Subcutaneous abdominal adipose tissue (tissue), 5 donors: ENCODE measurements at regions not wholly inside any gene's neighbourhood (a gene's known extent, or its start where the extent isn't known, plus 50 kb on each side); places are given as distances from the start of the nearest gene placed in this dataset.

ENCODE experiments used
- H3K27ac ChIP-seq: one replicate; pipeline ENCODE4 v1.7.0; 2013; ENCODE audit warnings: low read depth, mild to moderate bottlenecking, inconsistent platforms, low read length, moderate library complexity
- H3K27me3 ChIP-seq, 5 donors: one replicate each; pipeline ENCODE4 v1.7.0; 2013; ENCODE audit warnings: low read length in 5 of 5, inconsistent platforms in 1 of 5; ENCODE audit not compliant: control insufficient read depth in 5 of 5, insufficient read depth in 4 of 5
- H3K36me3 ChIP-seq, 5 donors: one replicate each; pipeline ENCODE4 v1.7.0; 2013; ENCODE audit warnings: low read length in 5 of 5; ENCODE audit not compliant: control insufficient read depth in 5 of 5, insufficient read depth in 5 of 5
- H3K4me1 ChIP-seq, 5 donors: one replicate each; pipeline ENCODE4 v1.7.0; 2013; ENCODE audit warnings: low read length in 5 of 5, mild to moderate bottlenecking in 3 of 5, moderate library complexity in 1 of 5; ENCODE audit not compliant: control insufficient read depth in 5 of 5, insufficient read depth in 5 of 5
- H3K4me3 ChIP-seq, 5 donors: one replicate each; pipeline ENCODE4 v1.7.0; 2013; ENCODE audit warnings: low read length in 5 of 5, low read depth in 1 of 5
- H3K9ac ChIP-seq, 5 donors: one replicate each; pipeline ENCODE4 v1.7.0; 2013; ENCODE audit warnings: low read length in 5 of 5, mild to moderate bottlenecking in 4 of 5, moderate library complexity in 3 of 5
- H3K9me3 ChIP-seq, 5 donors: one replicate each; pipeline ENCODE4 v1.7.0; 2013; ENCODE audit warnings: low read length in 5 of 5; ENCODE audit not compliant: control insufficient read depth in 5 of 5
- donor health status: healthy.
- donor health status: healthy.
- donor health status: healthy.
- donor health status: healthy.
- donor health status: healthy.

- H3K9me3 ChIP-seq, result no peaks in the 10 kb centered on the region
Observed at GRCh38 chr4:58646126-58646525, 1535.9 kb upstream of the IGFBP7 start.

DNA sequence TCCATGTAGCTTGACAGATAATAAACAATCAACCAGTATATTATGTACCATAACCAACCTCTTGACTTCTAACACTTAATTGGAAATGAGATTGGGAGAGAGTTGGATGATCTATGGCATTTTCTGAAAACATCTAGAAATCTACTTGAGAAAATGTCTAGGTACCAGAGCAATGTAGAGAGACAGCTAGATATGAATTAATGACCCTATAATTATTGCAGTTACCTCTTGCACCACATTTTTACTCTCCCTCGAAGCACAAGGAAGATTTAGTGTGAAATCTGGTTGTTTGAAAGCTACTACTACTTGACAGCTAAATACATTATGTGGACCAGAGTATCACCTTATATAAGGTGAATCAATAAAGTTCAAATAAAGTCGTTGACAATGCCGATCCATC is 1534.4 kb upstream of the IGFBP7 start:
- no peak overlapping the region for H3K4me3 ChIP-seq
- H3K4me1 ChIP-seq, result no peaks in the 10 kb centered on the region
- H3K9ac ChIP-seq, result no peak overlapping the region
- no peak overlapping the region for H3K27ac ChIP-seq
- no peaks in the 10 kb centered on the region for H3K9me3 ChIP-seq
- H3K27me3 ChIP-seq, result no peaks in the 10 kb centered on the region
- no peaks in the 10 kb centered on the region for H3K36me3 ChIP-seq

More at GRCh38 chr4:58646126-58646525, 1535.9 kb upstream of the IGFBP7 start:
- no peak overlapping the region for H3K27ac ChIP-seq
- H3K4me1 ChIP-seq, result no peaks in the 10 kb centered on the region
- H3K27me3 ChIP-seq, result no peaks in the 10 kb centered on the region
- H3K4me3 ChIP-seq, result no peak overlapping the region
- no peak overlapping the region for H3K9ac ChIP-seq
- H3K36me3 ChIP-seq, result no peaks in the 10 kb centered on the region

DNA sequence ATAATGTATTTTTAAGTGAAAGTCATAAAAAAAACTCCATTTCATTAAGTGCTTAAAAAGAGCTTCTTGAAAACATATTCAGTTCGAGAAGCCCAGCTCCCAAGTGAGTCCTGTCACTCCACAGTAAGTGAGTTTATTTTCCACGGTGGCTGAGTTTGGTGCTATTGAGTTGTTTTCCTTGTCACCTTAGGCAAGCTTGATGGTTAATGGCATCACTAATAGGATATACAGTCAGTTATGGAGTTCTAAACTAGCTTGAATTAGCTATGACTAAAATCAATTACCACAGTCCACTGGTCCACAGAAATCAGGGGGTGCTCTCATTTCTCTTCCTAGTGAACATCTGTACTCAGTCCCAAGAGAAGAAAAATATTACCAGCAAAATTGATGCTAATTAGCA is 1526.2 kb upstream of the IGFBP7 start:
- no peaks in the 10 kb centered on the region for H3K4me1 ChIP-seq
- no peaks in the 10 kb centered on the region for H3K27me3 ChIP-seq
- H3K4me3 ChIP-seq, result no peak overlapping the region
- no peak overlapping the region for H3K9ac ChIP-seq
- no peaks in the 10 kb centered on the region for H3K36me3 ChIP-seq
- no peak overlapping the region for H3K27ac ChIP-seq
- H3K9me3 ChIP-seq, result no peaks in the 10 kb centered on the region

DNA sequence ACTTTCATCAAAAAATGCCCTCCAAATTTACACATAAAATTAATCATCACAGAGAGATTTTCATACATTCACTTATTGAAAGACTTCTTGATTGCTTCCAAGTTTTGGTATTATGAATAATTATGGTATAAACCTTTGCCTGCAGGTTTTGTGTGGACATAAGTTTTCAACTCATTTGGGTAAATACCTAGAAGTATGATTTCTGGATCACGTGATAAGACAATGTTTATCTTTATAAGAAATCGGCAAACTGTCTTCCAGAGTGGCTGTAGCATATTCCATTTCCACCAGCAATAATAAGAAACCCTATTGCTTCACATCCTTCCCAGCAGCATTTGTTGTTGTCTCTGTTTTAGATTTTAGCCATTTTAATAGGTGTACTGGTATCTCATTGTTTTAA is 1507.0 kb upstream of the IGFBP7 start:
- no peak overlapping the region for H3K9ac ChIP-seq
- H3K27ac ChIP-seq, result no peak overlapping the region
- no peak overlapping the region for H3K4me3 ChIP-seq
- H3K4me1 ChIP-seq, result no peaks in the 10 kb centered on the region
- H3K36me3 ChIP-seq, result no peaks in the 10 kb centered on the region
- no peaks in the 10 kb centered on the region for H3K27me3 ChIP-seq
- peaks cover 0 to 6% (median 0%) of the 10 kb centered on the region in 5 donors for H3K9me3 ChIP-seq

DNA sequence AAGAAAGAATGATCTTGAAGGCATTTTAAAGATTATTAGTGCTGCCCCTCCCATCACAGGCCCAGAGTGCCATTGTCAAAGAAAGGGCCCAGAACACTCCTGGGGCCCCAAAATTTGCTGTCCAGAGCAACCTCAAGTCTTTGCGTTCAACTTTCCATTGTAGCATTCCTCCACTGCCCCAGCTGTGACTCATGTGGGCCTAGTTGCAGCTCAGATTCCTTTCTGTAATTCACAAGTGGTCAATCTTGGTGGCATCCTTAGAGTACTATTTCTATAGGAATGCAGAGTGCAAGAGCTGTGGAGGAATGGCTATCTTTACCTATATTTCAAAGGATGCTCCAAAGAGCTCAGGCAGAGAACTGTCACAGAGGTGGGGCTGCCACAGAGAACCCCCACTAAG is 1500.8 kb upstream of the IGFBP7 start:
- no peak overlapping the region for H3K4me3 ChIP-seq
- H3K4me1 ChIP-seq, result no peaks in the 10 kb centered on the region
- no peak overlapping the region for H3K9ac ChIP-seq
- no peaks in the 10 kb centered on the region for H3K27me3 ChIP-seq
- no peaks in the 10 kb centered on the region for H3K9me3 ChIP-seq
- H3K27ac ChIP-seq, result no peak overlapping the region
- no peaks in the 10 kb centered on the region for H3K36me3 ChIP-seq

DNA sequence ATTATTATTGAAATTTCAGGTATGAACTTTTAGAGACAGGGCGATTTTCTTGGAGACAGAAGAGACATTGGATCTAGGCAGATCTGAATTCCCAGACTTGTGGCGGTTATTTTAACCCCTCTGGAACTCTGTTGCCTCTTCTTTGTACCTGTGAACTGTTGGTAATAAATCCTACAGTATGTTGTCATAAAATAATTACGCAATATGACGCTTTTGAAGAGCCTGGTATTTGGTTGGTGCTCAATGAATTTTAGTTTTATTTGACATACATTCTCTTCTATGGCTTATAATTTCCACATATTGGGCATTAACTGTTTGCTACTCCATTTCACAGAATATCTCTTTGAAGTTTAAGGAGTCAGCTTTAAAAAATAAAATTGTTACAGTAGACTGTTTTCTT is 1496.1 kb upstream of the IGFBP7 start:
- Histone ChIP-seq H3K9me3 (no peaks in the 10 kb centered on the region), H3K9ac (no peak overlapping the region), H3K36me3 (no peaks in the 10 kb centered on the region), H3K27me3 (no peaks in the 10 kb centered on the region), H3K4me1 (no peaks in the 10 kb centered on the region), H3K27ac (no peak overlapping the region), H3K4me3 (no peak overlapping the region)

- H3K27ac ChIP-seq, result no peak overlapping the region
- no peaks in the 10 kb centered on the region for H3K36me3 ChIP-seq
- no peaks in the 10 kb centered on the region for H3K4me1 ChIP-seq
- no peaks in the 10 kb centered on the region for H3K27me3 ChIP-seq
- no peak overlapping the region for H3K9ac ChIP-seq
- no peaks in the 10 kb centered on the region for H3K9me3 ChIP-seq
- H3K4me3 ChIP-seq, result no peak overlapping the region
Observed at GRCh38 chr4:58603951-58604350, 1493.8 kb upstream of the IGFBP7 start.

DNA sequence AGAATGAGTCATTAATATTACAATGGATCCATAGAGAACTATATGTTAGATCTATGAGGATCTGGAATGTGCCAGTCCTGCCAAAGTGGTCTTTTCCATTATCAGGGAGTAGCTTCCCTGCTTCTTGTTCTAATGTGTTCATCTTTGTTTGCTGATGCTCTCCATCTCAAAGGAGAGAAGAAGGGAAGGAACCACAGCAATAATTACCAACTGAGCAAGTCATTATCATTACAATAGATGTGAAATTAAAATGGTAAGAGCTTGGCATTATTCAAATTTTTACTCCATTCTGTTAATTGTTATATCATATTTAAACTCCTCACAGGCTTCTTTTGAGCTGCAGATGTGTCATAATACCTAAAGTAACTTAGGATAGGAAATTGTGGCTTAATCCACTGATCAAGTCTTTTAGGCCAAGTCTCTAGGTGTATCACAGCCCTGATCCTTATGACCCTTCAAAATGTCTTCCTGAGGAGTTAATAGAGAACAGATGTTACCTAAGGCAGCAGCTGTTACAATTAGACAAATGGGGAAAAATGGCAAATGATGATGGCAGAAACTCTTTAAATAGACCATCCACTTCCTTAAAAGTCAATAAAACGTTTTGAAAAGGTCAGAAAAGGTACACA is 1492.7 kb upstream of the IGFBP7 start:
- H3K4me3 ChIP-seq, result no peak overlapping the region
- no peak overlapping the region for H3K9ac ChIP-seq
- no peaks in the 10 kb centered on the region for H3K9me3 ChIP-seq
- H3K36me3 ChIP-seq, result no peaks in the 10 kb centered on the region
- H3K27ac ChIP-seq, result no peak overlapping the region
- H3K27me3 ChIP-seq, result no peaks in the 10 kb centered on the region
- no peaks in the 10 kb centered on the region for H3K4me1 ChIP-seq

GRCh38 chr4:58602022-58602421 is 1491.8 kb upstream of the IGFBP7 start:
- Histone ChIP-seq H3K36me3 (no peaks in the 10 kb centered on the region), H3K9ac (no peak overlapping the region), H3K4me1 (no peaks in the 10 kb centered on the region), H3K4me3 (no peak overlapping the region), H3K9me3 (no peaks in the 10 kb centered on the region), H3K27ac (no peak overlapping the region), H3K27me3 (no peaks in the 10 kb centered on the region)

DNA sequence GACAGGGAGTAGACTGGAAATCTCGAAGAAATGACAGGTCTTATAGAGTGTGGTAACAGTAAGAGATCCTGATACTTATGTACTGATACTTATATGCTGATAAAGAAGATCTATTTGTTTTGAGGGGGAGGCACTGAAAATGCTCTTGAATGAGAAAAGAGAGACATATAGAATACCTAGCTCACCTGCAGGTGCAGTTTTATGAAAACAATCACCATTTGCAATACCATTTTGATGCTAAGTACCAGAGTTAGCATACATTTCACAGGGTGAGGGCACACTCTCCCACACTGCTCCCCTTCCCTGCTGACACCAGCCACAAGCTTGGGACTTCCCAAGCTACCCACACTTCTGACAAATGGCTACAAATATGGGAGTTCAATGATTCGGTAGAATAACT is 1490.1 kb upstream of the IGFBP7 start:
- Histone ChIP-seq H3K9ac (no peak overlapping the region), H3K9me3 (no peaks in the 10 kb centered on the region), H3K4me1 (no peaks in the 10 kb centered on the region), H3K27ac (no peak overlapping the region), H3K36me3 (no peaks in the 10 kb centered on the region), H3K4me3 (no peak overlapping the region), H3K27me3 (no peaks in the 10 kb centered on the region)

GRCh38 chr4:58590722-58591121 is 1480.5 kb upstream of the IGFBP7 start:
- H3K9ac ChIP-seq, result no peak overlapping the region
- no peaks in the 10 kb centered on the region for H3K4me1 ChIP-seq
- no peak overlapping the region for H3K27ac ChIP-seq
- peaks cover 0 to 6% (median 3%) of the 10 kb centered on the region in 5 donors for H3K9me3 ChIP-seq
- H3K4me3 ChIP-seq, result no peak overlapping the region
- no peaks in the 10 kb centered on the region for H3K27me3 ChIP-seq
- no peaks in the 10 kb centered on the region for H3K36me3 ChIP-seq
